ENCODE measurements at regions not wholly inside any gene's neighbourhood (a gene's known extent, or its start where the extent isn't known, plus 50 kb on each side); places are given as distances from the start of the nearest gene placed in this dataset.

- Histone ChIP-seq H3K4me1 (replicated peaks in 1 of 2; ENCODE audit: control insufficient read depth in 2 of 2, insufficient read depth in 2 of 2, low read length in 2 of 2) (peaks cover 10 to 64% of the 10 kb centered on the region in 2 experiments; a peak in 4 of 5 replicates), H3K27ac (ENCODE audit: extremely low read depth, low read depth, low read length) (no peak overlapping the region), H4K20me1 (replicated peaks; ENCODE audit: control insufficient read depth, insufficient read depth, low read length) (no peaks in the 10 kb centered on the region), H3K79me2 (ENCODE audit: control insufficient read depth, insufficient read depth, low read length) (no peaks in the 10 kb centered on the region), H3K27me3 (ENCODE audit: control insufficient read depth in 2 of 2, insufficient read depth in 2 of 2, low read length in 2 of 2) (no peaks in the 10 kb centered on the region), H3K4me3 (no peak overlapping the region), H2AFZ (ENCODE audit: low read depth, low read length) (no peak overlapping the region), H3K36me3 (ENCODE audit: control insufficient read depth, insufficient read depth, low read length) (no peaks in the 10 kb centered on the region), H3K4me2 (ENCODE audit: insufficient read depth, low read length) (no peak overlapping the region), H3K9ac (ENCODE audit: insufficient read depth in 1 of 2, low read depth in 2 of 2, low read length in 2 of 2) (no peak overlapping the region; a peak in 1 of 4 replicates), H3K9me1 (ENCODE audit: control insufficient read depth, insufficient read depth, low read length) (no peaks in the 10 kb centered on the region), H3K9me3 (replicated peaks; ENCODE audit: control insufficient read depth, insufficient read depth, low read depth, low read length) (no peaks in the 10 kb centered on the region)
- intact Hi-C loops (cut with micrococcal nuclease) (no loop called here), in situ Hi-C loops (cut with MboI) (no loop called here)
- 45% methylated on average over 11 of the region's 14 CpGs for WGBS (ENCODE audit: insufficient coverage, low coverage, missing lambda C conversion rate)
- DNase-seq (ENCODE audit: extremely low read depth in 1 of 4, low spot score in 3 of 4) (no peak), ATAC-seq (no peak), FAIRE-seq (no peak)
- POLR2A ChIA-PET = interaction anchor here (0.6 to 1.3 kb wide), 4 partner anchors 11 to 35 kb away, joined by 3 read pairs; no protein-coding TSS in a partner anchor
- BruUV-seq (replicated peaks) = no TSS peak
- CTCF ChIA-PET (ENCODE audit: low intra/inter-chr PET ratio) = no interaction called here
- TF ChIP-seq ZNF717 (CRISPR knock-in tag; IDR thresholded peaks at IDR 0.05) = no peak
- TF ChIP-seq ZNF232 (CRISPR knock-in tag; IDR thresholded peaks at IDR 0.05) = no peak
- no peak for TF ChIP-seq FOXA1 (IDR thresholded peaks at IDR 0.05; ENCODE audit: borderline replicate concordance)
- TF ChIP-seq KDM5B (IDR thresholded peaks at IDR 0.05; ENCODE audit: insufficient replicate concordance, low read depth, low read length) = no peak
- TF ChIP-seq, protein P1, sequence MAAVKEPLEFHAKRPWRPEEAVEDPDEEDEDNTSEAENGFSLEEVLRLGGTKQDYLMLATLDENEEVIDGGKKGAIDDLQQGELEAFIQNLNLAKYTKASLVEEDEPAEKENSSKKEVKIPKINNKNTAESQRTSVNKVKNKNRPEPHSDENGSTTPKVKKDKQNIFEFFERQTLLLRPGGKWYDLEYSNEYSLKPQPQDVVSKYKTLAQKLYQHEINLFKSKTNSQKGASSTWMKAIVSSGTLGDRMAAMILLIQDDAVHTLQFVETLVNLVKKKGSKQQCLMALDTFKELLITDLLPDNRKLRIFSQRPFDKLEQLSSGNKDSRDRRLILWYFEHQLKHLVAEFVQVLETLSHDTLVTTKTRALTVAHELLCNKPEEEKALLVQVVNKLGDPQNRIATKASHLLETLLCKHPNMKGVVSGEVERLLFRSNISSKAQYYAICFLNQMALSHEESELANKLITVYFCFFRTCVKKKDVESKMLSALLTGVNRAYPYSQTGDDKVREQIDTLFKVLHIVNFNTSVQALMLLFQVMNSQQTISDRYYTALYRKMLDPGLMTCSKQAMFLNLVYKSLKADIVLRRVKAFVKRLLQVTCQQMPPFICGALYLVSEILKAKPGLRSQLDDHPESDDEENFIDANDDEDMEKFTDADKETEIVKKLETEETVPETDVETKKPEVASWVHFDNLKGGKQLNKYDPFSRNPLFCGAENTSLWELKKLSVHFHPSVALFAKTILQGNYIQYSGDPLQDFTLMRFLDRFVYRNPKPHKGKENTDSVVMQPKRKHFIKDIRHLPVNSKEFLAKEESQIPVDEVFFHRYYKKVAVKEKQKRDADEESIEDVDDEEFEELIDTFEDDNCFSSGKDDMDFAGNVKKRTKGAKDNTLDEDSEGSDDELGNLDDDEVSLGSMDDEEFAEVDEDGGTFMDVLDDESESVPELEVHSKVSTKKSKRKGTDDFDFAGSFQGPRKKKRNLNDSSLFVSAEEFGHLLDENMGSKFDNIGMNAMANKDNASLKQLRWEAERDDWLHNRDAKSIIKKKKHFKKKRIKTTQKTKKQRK (IDR thresholded peaks at IDR 0.05; ENCODE audit: borderline replicate concordance, low read depth, low read length) = no peak
- no peak for TF ChIP-seq HMBOX1 (IDR thresholded peaks at IDR 0.05)
- TF ChIP-seq MAFK (IDR thresholded peaks at IDR 0.05; ENCODE audit: low read length) = no peak
- TF ChIP-seq, protein P2, sequence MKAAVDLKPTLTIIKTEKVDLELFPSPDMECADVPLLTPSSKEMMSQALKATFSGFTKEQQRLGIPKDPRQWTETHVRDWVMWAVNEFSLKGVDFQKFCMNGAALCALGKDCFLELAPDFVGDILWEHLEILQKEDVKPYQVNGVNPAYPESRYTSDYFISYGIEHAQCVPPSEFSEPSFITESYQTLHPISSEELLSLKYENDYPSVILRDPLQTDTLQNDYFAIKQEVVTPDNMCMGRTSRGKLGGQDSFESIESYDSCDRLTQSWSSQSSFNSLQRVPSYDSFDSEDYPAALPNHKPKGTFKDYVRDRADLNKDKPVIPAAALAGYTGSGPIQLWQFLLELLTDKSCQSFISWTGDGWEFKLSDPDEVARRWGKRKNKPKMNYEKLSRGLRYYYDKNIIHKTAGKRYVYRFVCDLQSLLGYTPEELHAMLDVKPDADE (conservative IDR thresholded peaks at IDR 0.05; ENCODE audit: control insufficient read depth, low read depth, low read length) = no peak
- TF ChIP-seq ZBTB1 (CRISPR knock-in tag; IDR thresholded peaks at IDR 0.05; ENCODE audit: borderline replicate concordance, low read depth) = no peak
- TF ChIP-seq ZNF282 (CRISPR knock-in tag; IDR thresholded peaks at IDR 0.05) = no peak
- no peak for TF ChIP-seq NCOR1 (IDR thresholded peaks at IDR 0.05)
- no peak for TF ChIP-seq ZNF586 (CRISPR knock-in tag; conservative IDR thresholded peaks at IDR 0.05)
- TF ChIP-seq, protein P3, sequence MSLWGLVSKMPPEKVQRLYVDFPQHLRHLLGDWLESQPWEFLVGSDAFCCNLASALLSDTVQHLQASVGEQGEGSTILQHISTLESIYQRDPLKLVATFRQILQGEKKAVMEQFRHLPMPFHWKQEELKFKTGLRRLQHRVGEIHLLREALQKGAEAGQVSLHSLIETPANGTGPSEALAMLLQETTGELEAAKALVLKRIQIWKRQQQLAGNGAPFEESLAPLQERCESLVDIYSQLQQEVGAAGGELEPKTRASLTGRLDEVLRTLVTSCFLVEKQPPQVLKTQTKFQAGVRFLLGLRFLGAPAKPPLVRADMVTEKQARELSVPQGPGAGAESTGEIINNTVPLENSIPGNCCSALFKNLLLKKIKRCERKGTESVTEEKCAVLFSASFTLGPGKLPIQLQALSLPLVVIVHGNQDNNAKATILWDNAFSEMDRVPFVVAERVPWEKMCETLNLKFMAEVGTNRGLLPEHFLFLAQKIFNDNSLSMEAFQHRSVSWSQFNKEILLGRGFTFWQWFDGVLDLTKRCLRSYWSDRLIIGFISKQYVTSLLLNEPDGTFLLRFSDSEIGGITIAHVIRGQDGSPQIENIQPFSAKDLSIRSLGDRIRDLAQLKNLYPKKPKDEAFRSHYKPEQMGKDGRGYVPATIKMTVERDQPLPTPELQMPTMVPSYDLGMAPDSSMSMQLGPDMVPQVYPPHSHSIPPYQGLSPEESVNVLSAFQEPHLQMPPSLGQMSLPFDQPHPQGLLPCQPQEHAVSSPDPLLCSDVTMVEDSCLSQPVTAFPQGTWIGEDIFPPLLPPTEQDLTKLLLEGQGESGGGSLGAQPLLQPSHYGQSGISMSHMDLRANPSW (CRISPR knock-in tag; IDR thresholded peaks at IDR 0.05) = no peak
- no peak for TF ChIP-seq FOXJ2 (tag; IDR thresholded peaks at IDR 0.05)
- no peak for TF ChIP-seq TCF3 (CRISPR knock-in tag; IDR thresholded peaks at IDR 0.05)
These were observed 64.2 kb upstream of the ZNF469 start for GRCh38 chr16:88318521-88318920.

Data from K562 (cell line).